IPS-18a (cell line): ENCODE measurements at regions not wholly inside any gene's neighbourhood (a gene's known extent, or its start where the extent isn't known, plus 50 kb on each side); places are given as distances from the start of the nearest gene placed in this dataset.
"Not testable (repeated sequence)": the region's sequence is repeated elsewhere in the genome, so short reads cannot be mapped to it uniquely, and the experiment has no call there.

Source experiments
- H3K27ac ChIP-seq: one replicate; pipeline ENCODE4 v1.5.1; 2013; ENCODE audit warnings: low read length
- H3K27me3 ChIP-seq: one replicate; pipeline ENCODE4 v1.6.1; 2013; ENCODE audit warnings: mild to moderate bottlenecking, low read length; ENCODE audit not compliant: control insufficient read depth, insufficient read depth
- H3K36me3 ChIP-seq: one replicate; pipeline ENCODE4 v1.6.1; 2013; ENCODE audit warnings: low read depth, low read length; ENCODE audit not compliant: control insufficient read depth
- H3K4me1 ChIP-seq: one replicate; pipeline ENCODE4 v1.6.1; 2013; ENCODE audit warnings: low read depth, low read length; ENCODE audit not compliant: control insufficient read depth
- H3K4me3 ChIP-seq: one replicate; pipeline ENCODE4 v1.5.1; 2013; ENCODE audit warnings: low read length
- H3K9ac ChIP-seq: one replicate; pipeline ENCODE4 v1.6.1; 2013; ENCODE audit warnings: mild to moderate bottlenecking, low read length, moderate library complexity
- H3K9me3 ChIP-seq: one replicate; pipeline ENCODE4 v1.6.1; 2013; ENCODE audit warnings: low read depth, low read length; ENCODE audit not compliant: control insufficient read depth

- no peak overlapping the region for H3K27ac ChIP-seq
- H3K4me3 ChIP-seq = no peak overlapping the region
- H3K4me1 ChIP-seq = no peaks in the 10 kb centered on the region
- H3K9me3 ChIP-seq = no peaks in the 10 kb centered on the region
- H3K36me3 ChIP-seq = no peaks in the 10 kb centered on the region
- H3K27me3 ChIP-seq = no peaks in the 10 kb centered on the region
- no peak overlapping the region for H3K9ac ChIP-seq
These were observed 384.2 kb downstream of the ATP23 start for GRCh38 chr12:58325561-58325960.

DNA sequence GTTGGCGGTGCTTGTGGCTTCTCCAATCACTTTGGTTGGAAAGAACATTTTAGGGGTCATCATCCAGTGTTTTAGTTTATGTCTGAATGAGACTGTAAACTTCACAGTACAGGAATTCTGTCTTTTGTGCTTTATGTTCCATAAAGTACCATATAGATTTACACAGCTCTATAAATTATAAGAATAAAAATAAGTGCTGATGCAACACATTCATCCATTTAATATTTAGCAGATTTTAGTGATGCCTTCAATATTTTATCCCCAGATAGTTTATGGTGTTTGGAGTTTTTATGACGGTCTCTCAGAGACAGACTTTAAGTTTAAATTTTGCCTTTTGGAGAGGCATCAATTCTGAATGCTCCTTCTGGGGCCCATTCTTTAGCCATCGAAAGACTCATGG lies 385.2 kb downstream of the ATP23 start:
- Histone ChIP-seq H3K4me3 (no peak overlapping the region), H3K27ac (no peak overlapping the region), H3K9me3 (no peaks in the 10 kb centered on the region), H3K9ac (no peak overlapping the region), H3K27me3 (no peaks in the 10 kb centered on the region), H3K36me3 (no peaks in the 10 kb centered on the region), H3K4me1 (no peaks in the 10 kb centered on the region)

GRCh38 chr12:58336581-58337242 lies 395.3 kb downstream of the ATP23 start:
- H3K9me3 ChIP-seq, H3K9ac ChIP-seq, H3K27ac ChIP-seq, H3K4me1 ChIP-seq, H3K36me3 ChIP-seq, H3K4me3 ChIP-seq, H3K27me3 ChIP-seq: not testable (repeated sequence)

GRCh38 chr12:58337539-58337938 lies 396.2 kb downstream of the ATP23 start:
- H3K27ac ChIP-seq, H3K9ac ChIP-seq, H3K4me1 ChIP-seq, H3K4me3 ChIP-seq, H3K36me3 ChIP-seq, H3K27me3 ChIP-seq, H3K9me3 ChIP-seq: not testable (repeated sequence)

- no peak overlapping the region for H3K27ac ChIP-seq
- no peaks in the 10 kb centered on the region for H3K9me3 ChIP-seq
- H3K36me3 ChIP-seq = no peaks in the 10 kb centered on the region
- H3K4me3 ChIP-seq = no peak overlapping the region
- no peak overlapping the region for H3K9ac ChIP-seq
- H3K4me1 ChIP-seq = no peaks in the 10 kb centered on the region
- H3K27me3 ChIP-seq = no peaks in the 10 kb centered on the region
These were observed 400.4 kb downstream of the ATP23 start for GRCh38 chr12:58341791-58342190.

- no peak overlapping the region for H3K27ac ChIP-seq
- no peak overlapping the region for H3K9ac ChIP-seq
- no peaks in the 10 kb centered on the region for H3K9me3 ChIP-seq
- H3K4me3 ChIP-seq = no peak overlapping the region
- no peaks in the 10 kb centered on the region for H3K36me3 ChIP-seq
- no peaks in the 10 kb centered on the region for H3K27me3 ChIP-seq
- no peaks in the 10 kb centered on the region for H3K4me1 ChIP-seq
These were observed 401.4 kb downstream of the ATP23 start for GRCh38 chr12:58342736-58343135.

DNA sequence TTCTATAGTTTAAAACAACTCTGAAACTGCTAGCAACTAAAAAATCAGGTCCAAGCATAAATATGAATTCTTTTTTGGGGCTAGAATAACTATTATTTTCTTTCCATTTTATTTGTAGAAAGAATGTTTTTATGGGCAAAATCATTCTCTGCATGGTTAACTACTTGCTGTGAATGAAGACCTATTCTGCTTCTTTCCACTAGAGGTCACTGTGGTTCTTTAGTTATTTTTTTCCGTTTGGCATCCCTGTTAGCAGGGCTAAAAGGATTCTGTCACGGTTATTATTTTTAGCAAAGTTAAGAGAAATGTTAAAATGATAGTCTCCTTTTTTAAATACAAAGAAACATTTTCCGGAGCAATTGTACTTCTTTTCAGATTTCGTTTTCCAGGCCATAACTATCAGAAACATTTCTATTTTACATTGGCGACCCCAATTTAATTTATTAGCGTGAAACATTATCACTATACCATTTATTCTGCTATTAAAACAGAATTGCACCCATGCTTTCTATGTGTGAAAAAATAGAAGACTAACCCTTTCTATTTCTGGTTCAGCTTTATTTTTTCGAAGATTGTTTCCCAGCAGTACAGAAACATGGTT lies 404.8 kb downstream of the ATP23 start:
- Histone ChIP-seq H3K9ac (no peak overlapping the region), H3K27ac (no peak overlapping the region), H3K4me3 (no peak overlapping the region), H3K4me1 (no peaks in the 10 kb centered on the region), H3K27me3 (no peaks in the 10 kb centered on the region), H3K9me3 (no peaks in the 10 kb centered on the region), H3K36me3 (no peaks in the 10 kb centered on the region)

- Histone ChIP-seq H3K4me3 (no peak overlapping the region), H3K9ac (no peak overlapping the region), H3K36me3 (no peaks in the 10 kb centered on the region), H3K4me1 (no peaks in the 10 kb centered on the region), H3K27ac (no peak overlapping the region), H3K27me3 (no peaks in the 10 kb centered on the region), H3K9me3 (no peaks in the 10 kb centered on the region)
These were observed 405.8 kb downstream of the ATP23 start for GRCh38 chr12:58347188-58347587.

DNA sequence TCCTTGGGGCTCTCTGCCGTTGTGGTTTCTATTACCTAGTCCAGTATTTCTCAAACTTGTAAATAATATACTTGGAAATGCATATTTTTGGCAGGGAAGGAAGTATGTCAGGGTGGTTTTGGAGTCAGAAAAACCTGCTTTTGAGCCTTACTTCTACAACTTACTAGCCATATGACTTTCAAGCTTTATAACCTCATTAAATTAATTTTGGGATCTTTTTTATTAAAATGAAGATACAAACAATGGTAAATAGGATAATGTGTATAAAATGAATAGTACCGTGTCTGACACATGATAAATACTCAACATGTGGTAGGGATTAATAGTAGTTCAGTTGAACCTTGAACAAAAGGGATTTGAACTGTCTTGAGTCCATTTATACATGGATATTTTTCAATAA lies 406.3 kb downstream of the ATP23 start:
- no peak overlapping the region for H3K27ac ChIP-seq
- no peak overlapping the region for H3K9ac ChIP-seq

GRCh38 chr12:58349161-58349560 lies 407.8 kb downstream of the ATP23 start:
- no peaks in the 10 kb centered on the region for H3K9me3 ChIP-seq
- H3K27me3 ChIP-seq = no peaks in the 10 kb centered on the region
- H3K9ac ChIP-seq = no peak overlapping the region

More for the DNA sequence above, 406.3 kb downstream of the ATP23 start:
- H3K4me3 ChIP-seq = no peak overlapping the region
- H3K36me3 ChIP-seq = no peaks in the 10 kb centered on the region
- no peaks in the 10 kb centered on the region for H3K9me3 ChIP-seq
- no peaks in the 10 kb centered on the region for H3K4me1 ChIP-seq
- H3K27me3 ChIP-seq = no peaks in the 10 kb centered on the region

DNA sequence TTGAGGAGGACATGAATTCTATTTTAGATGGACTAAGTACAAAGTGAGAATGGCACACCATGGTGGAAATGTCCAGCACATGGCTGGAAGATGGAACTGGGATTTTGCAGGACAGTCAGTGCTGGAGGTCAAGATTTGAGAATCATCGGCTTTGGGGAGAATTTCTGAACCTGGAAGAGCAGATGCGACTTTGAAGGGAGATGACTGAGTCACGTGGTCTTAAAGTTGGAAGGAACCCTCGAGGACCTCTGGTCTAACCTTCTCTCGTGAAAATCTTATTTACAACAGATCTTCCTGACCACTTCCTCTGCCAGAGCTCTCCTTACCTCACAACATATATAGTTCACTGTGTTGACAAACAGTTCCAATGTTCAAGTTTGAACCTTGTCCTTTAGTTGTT lies 415.4 kb downstream of the ATP23 start:
- no peaks in the 10 kb centered on the region for H3K36me3 ChIP-seq
- no peaks in the 10 kb centered on the region for H3K4me1 ChIP-seq
- no peaks in the 10 kb centered on the region for H3K9me3 ChIP-seq
- H3K27ac ChIP-seq = no peak overlapping the region
- no peaks in the 10 kb centered on the region for H3K27me3 ChIP-seq
- no peak overlapping the region for H3K4me3 ChIP-seq
- H3K9ac ChIP-seq = no peak overlapping the region

More at GRCh38 chr12:58349161-58349560, 407.8 kb downstream of the ATP23 start:
- no peaks in the 10 kb centered on the region for H3K36me3 ChIP-seq
- H3K4me1 ChIP-seq = no peaks in the 10 kb centered on the region
- H3K4me3 ChIP-seq = no peak overlapping the region
- H3K27ac ChIP-seq = no peak overlapping the region

- H3K36me3 ChIP-seq = no peaks in the 10 kb centered on the region
- H3K27ac ChIP-seq = no peak overlapping the region
- no peaks in the 10 kb centered on the region for H3K4me1 ChIP-seq
- no peaks in the 10 kb centered on the region for H3K27me3 ChIP-seq
- H3K9ac ChIP-seq = no peak overlapping the region
- no peaks in the 10 kb centered on the region for H3K9me3 ChIP-seq
- H3K4me3 ChIP-seq = no peak overlapping the region
These were observed 416.1 kb downstream of the ATP23 start for GRCh38 chr12:58357511-58357910.
